ENCODE measurements at regions not wholly inside any gene's neighbourhood (a gene's known extent, or its start where the extent isn't known, plus 50 kb on each side); places are given as distances from the start of the nearest gene placed in this dataset.
"Not testable (repeated sequence)": the region's sequence is repeated elsewhere in the genome, so short reads cannot be mapped to it uniquely, and the experiment has no call there.

- not testable (repeated sequence) for DNase-seq (ENCODE audit: low spot score); H3K4me3 ChIP-seq; ATAC-seq (ENCODE audit: insufficient number of reproducible peaks, low FRiP score, low read depth); H3K9me3 ChIP-seq; H3K4me1 ChIP-seq (ENCODE audit: control insufficient read depth in 1 of 2, low read depth in 2 of 2); H3K27me3 ChIP-seq (replicated peaks; ENCODE audit: insufficient read depth); H3K36me3 ChIP-seq; H3K27ac ChIP-seq
Observed at GRCh38 chr12:9474197-9474596, 133.5 kb downstream of the KLRB1 start.

GRCh38 chr12:9473638-9474037, 134.1 kb downstream of the KLRB1 start:
- DNase-seq (ENCODE audit: low spot score); H3K36me3 ChIP-seq; H3K9me3 ChIP-seq; ATAC-seq (ENCODE audit: insufficient number of reproducible peaks, low FRiP score, low read depth); H3K4me1 ChIP-seq (ENCODE audit: control insufficient read depth in 1 of 2, low read depth in 2 of 2); H3K27ac ChIP-seq; H3K27me3 ChIP-seq (replicated peaks; ENCODE audit: insufficient read depth); H3K4me3 ChIP-seq: not testable (repeated sequence)

GRCh38 chr12:9471501-9471900, 136.2 kb downstream of the KLRB1 start:
- H3K9me3 ChIP-seq; DNase-seq (ENCODE audit: low spot score); H3K4me3 ChIP-seq; H3K27ac ChIP-seq; H3K4me1 ChIP-seq (ENCODE audit: control insufficient read depth in 1 of 2, low read depth in 2 of 2); H3K27me3 ChIP-seq (replicated peaks; ENCODE audit: insufficient read depth); H3K36me3 ChIP-seq; ATAC-seq (ENCODE audit: insufficient number of reproducible peaks, low FRiP score, low read depth): not testable (repeated sequence)

- H3K9me3 ChIP-seq; ATAC-seq (ENCODE audit: insufficient number of reproducible peaks, low FRiP score, low read depth); H3K27me3 ChIP-seq (replicated peaks; ENCODE audit: insufficient read depth); H3K4me1 ChIP-seq (ENCODE audit: control insufficient read depth in 1 of 2, low read depth in 2 of 2); H3K36me3 ChIP-seq; H3K4me3 ChIP-seq; DNase-seq (ENCODE audit: low spot score); H3K27ac ChIP-seq: not testable (repeated sequence)
Observed at GRCh38 chr12:9470367-9470766, 137.3 kb downstream of the KLRB1 start.

- not testable (repeated sequence) for H3K4me3 ChIP-seq; H3K36me3 ChIP-seq; DNase-seq (ENCODE audit: low spot score); H3K4me1 ChIP-seq (ENCODE audit: control insufficient read depth in 1 of 2, low read depth in 2 of 2); H3K27ac ChIP-seq; H3K9me3 ChIP-seq; ATAC-seq (ENCODE audit: insufficient number of reproducible peaks, low FRiP score, low read depth); H3K27me3 ChIP-seq (replicated peaks; ENCODE audit: insufficient read depth)
Observed at GRCh38 chr12:9469956-9470355, 137.8 kb downstream of the KLRB1 start.

GRCh38 chr12:9469463-9469862, 138.3 kb downstream of the KLRB1 start:
- ATAC-seq (ENCODE audit: insufficient number of reproducible peaks, low FRiP score, low read depth); H3K4me1 ChIP-seq (ENCODE audit: control insufficient read depth in 1 of 2, low read depth in 2 of 2); DNase-seq (ENCODE audit: low spot score); H3K27ac ChIP-seq; H3K27me3 ChIP-seq (replicated peaks; ENCODE audit: insufficient read depth); H3K9me3 ChIP-seq; H3K4me3 ChIP-seq; H3K36me3 ChIP-seq: not testable (repeated sequence)

GRCh38 chr12:9468998-9469397, 138.7 kb downstream of the KLRB1 start:
- H3K27me3 ChIP-seq (replicated peaks; ENCODE audit: insufficient read depth); H3K4me3 ChIP-seq; H3K9me3 ChIP-seq; H3K36me3 ChIP-seq; DNase-seq (ENCODE audit: low spot score); ATAC-seq (ENCODE audit: insufficient number of reproducible peaks, low FRiP score, low read depth); H3K27ac ChIP-seq; H3K4me1 ChIP-seq (ENCODE audit: control insufficient read depth in 1 of 2, low read depth in 2 of 2): not testable (repeated sequence)

- H3K9me3 ChIP-seq; H3K4me3 ChIP-seq; H3K4me1 ChIP-seq (ENCODE audit: control insufficient read depth in 1 of 2, low read depth in 2 of 2); H3K36me3 ChIP-seq; DNase-seq (ENCODE audit: low spot score); ATAC-seq (ENCODE audit: insufficient number of reproducible peaks, low FRiP score, low read depth); H3K27me3 ChIP-seq (replicated peaks; ENCODE audit: insufficient read depth); H3K27ac ChIP-seq: not testable (repeated sequence)
Observed at GRCh38 chr12:9468144-9468543, 139.6 kb downstream of the KLRB1 start.

- Histone ChIP-seq H3K9me3 (no peaks in the 10 kb centered on the region), H3K4me1 (ENCODE audit: control insufficient read depth in 1 of 2, low read depth in 2 of 2) (no peaks in the 10 kb centered on the region), H3K4me3 (no peak overlapping the region), H3K36me3 (no peaks in the 10 kb centered on the region), H3K27ac (no peak overlapping the region), H3K27me3 (replicated peaks; ENCODE audit: insufficient read depth) (no peaks in the 10 kb centered on the region)
- DNase-seq (ENCODE audit: low spot score) (no peak), ATAC-seq (ENCODE audit: insufficient number of reproducible peaks, low FRiP score, low read depth) (no peak)
- no peak for TF ChIP-seq CTCF (IDR thresholded peaks at IDR 0.05)
Observed at GRCh38 chr12:9464408-9464807, 143.3 kb downstream of the KLRB1 start.

GRCh38 chr12:9455516-9455915, 152.2 kb downstream of the KLRB1 start:
- ATAC-seq (ENCODE audit: insufficient number of reproducible peaks, low FRiP score, low read depth); H3K4me3 ChIP-seq; H3K36me3 ChIP-seq; H3K4me1 ChIP-seq (ENCODE audit: control insufficient read depth in 1 of 2, low read depth in 2 of 2); H3K9me3 ChIP-seq; DNase-seq (ENCODE audit: low spot score); H3K27me3 ChIP-seq (replicated peaks; ENCODE audit: insufficient read depth); H3K27ac ChIP-seq: not testable (repeated sequence)

- H3K27me3 ChIP-seq (replicated peaks; ENCODE audit: insufficient read depth); DNase-seq (ENCODE audit: low spot score); H3K4me3 ChIP-seq; ATAC-seq (ENCODE audit: insufficient number of reproducible peaks, low FRiP score, low read depth); H3K27ac ChIP-seq; H3K9me3 ChIP-seq; H3K4me1 ChIP-seq (ENCODE audit: control insufficient read depth in 1 of 2, low read depth in 2 of 2); H3K36me3 ChIP-seq: not testable (repeated sequence)
Observed at GRCh38 chr12:9454021-9454420, 153.7 kb downstream of the KLRB1 start.

GRCh38 chr12:9450127-9450567, 157.6 kb downstream of the KLRB1 start:
- not testable (repeated sequence) for H3K36me3 ChIP-seq; H3K9me3 ChIP-seq; H3K4me1 ChIP-seq (ENCODE audit: control insufficient read depth in 1 of 2, low read depth in 2 of 2); H3K27me3 ChIP-seq (replicated peaks; ENCODE audit: insufficient read depth); H3K4me3 ChIP-seq; DNase-seq (ENCODE audit: low spot score); H3K27ac ChIP-seq; ATAC-seq (ENCODE audit: insufficient number of reproducible peaks, low FRiP score, low read depth)
